Loucy (cell line): ENCODE measurements at regions not wholly inside any gene's neighbourhood (a gene's known extent, or its start where the extent isn't known, plus 50 kb on each side); places are given as distances from the start of the nearest gene placed in this dataset.

Source experiments
- EZH2phosphoT487 ChIP-seq: fragments of 200-600 bp; IDR thresholded peaks from 2 replicates; pipeline ENCODE4 v1.6.1; 2018; ENCODE audit warnings: antibody characterized with exemption, mild to moderate bottlenecking, moderate library complexity, borderline replicate concordance
- TF ChIP-seq, protein P1 (sequence below): fragments of 200-600 bp; sonication (generic); conservative IDR thresholded peaks from 2 replicates; pipeline ENCODE4 v1.5.1; 2014; ENCODE audit warnings: mild to moderate bottlenecking, antibody characterized with exemption, low read length

DNA sequence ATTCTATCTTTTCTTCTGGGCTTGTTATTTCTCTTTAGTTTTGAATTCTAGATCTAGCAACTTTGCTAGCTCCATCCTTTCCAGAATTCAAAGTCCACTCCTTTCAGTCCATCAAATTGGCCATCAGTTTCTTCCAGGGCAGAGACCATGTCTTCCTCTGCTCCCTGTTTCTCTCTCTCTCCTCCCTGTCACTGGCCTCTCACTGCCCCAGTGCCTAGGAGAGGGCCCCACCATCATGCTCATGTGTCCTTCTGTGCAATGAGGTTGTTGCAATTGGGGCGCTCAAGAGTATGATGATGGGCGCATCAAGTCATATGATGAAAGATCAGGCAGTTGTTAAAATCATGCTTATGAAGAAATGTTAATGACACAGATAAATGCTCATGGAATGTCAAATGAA, 159.2 kb upstream of the HS6ST1 start:
- TF ChIP-seq, protein P1, sequence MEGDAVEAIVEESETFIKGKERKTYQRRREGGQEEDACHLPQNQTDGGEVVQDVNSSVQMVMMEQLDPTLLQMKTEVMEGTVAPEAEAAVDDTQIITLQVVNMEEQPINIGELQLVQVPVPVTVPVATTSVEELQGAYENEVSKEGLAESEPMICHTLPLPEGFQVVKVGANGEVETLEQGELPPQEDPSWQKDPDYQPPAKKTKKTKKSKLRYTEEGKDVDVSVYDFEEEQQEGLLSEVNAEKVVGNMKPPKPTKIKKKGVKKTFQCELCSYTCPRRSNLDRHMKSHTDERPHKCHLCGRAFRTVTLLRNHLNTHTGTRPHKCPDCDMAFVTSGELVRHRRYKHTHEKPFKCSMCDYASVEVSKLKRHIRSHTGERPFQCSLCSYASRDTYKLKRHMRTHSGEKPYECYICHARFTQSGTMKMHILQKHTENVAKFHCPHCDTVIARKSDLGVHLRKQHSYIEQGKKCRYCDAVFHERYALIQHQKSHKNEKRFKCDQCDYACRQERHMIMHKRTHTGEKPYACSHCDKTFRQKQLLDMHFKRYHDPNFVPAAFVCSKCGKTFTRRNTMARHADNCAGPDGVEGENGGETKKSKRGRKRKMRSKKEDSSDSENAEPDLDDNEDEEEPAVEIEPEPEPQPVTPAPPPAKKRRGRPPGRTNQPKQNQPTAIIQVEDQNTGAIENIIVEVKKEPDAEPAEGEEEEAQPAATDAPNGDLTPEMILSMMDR, result no peak
- TF ChIP-seq EZH2phosphoT487, result no peak
